COR-L47 (cell line): ENCODE measurements at regions not wholly inside any gene's neighbourhood (a gene's known extent, or its start where the extent isn't known, plus 50 kb on each side); places are given as distances from the start of the nearest gene placed in this dataset.

Source experiments
- DNase-seq: peaks from one replicate; lab custom pipeline; 2025; lab: John Stamatoyannopoulos, UW

DNA sequence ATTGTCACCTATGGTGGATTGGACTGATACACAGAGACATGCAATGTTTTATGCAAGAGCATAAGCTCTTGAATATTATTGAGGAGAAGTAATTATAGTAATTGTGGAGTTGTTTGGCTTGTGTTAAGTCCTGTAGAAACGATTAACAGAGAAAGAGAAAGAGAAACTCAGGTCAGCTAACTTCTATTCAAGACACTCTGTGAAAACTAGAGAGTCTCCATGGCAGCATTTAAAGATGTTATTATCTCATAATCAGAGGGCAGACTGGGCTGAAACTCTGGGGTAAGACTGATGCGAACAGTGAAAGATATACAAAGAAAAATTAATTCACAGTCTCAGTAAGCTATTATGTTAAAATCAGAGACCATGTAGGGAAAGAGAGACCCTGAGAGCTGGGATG is 625.7 kb downstream of the FAT4 start:
- DNase-seq = no peak

- DNase-seq = no peak
These were observed 630.2 kb downstream of the FAT4 start for GRCh38 chr4:125944966-125945365.

DNA sequence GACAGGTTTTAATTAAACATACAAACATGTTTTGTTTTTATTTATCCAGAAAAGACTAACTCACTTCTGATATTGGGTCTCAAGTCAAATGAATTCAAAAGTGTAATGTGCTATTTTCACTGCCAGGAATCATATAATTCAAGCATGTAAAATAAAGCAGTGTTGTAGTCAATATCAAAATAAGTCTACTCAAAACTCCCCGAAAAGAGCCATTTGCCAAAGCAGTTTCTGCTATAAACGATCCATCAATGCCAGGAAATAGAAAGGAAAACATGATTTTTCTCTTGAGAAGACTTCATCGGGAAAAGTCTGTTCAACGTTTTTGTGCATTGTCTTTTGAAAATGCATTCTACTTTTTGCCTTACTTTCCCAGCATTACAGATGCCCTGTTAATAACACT is 633.3 kb downstream of the FAT4 start:
- no peak for DNase-seq

DNA sequence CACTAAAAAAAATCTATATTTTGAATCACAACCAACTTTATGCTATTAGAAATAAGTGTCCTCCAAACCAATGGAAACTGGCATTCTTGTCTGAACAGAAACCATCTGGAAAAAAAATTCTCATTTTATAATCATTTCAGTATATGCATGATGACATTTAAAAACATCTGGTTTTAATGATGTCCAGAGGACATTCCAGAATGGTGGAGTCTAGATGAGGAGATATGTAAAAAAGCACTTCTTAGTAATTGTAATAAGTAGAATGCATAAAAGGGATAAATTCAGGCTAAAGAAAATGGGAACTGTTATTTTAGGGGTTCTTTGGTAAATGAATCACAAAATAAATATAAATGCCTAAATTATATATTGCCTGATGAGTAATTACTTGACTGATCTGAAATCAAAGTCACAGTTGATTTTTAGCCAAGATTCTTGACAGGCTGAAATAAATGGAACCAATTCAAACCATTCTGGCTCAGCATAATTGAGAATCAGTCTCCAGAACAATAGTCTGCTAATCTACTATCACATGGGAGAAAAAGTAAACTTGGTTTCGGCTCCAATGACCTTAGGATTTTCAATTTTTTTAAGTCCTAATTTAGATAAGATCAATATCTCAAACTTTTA is 636.6 kb downstream of the FAT4 start:
- DNase-seq = no peak

DNA sequence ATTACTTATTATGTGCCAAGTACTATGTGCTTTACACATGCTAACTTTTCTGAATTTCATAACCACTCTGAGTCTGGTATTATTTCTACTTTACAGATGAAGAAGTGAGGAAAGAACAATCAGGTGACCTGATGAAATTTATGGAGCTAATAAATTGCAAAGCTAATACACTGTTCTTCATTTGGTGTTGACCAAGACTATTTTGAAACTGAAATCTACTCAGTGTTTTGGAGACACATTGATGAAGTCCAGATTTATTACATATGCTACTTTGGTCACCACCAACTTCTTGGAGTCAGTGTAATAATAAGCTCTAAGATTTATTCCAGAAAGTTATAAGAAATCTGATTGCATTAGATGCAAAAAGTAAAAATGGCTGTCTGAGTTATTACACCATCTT is 637.9 kb downstream of the FAT4 start:
- DNase-seq = no peak

- DNase-seq = no peak
These were observed 641.5 kb downstream of the FAT4 start for GRCh38 chr4:125956276-125956675.

GRCh38 chr4:125958519-125958918 is 643.8 kb downstream of the FAT4 start:
- no peak for DNase-seq

DNA sequence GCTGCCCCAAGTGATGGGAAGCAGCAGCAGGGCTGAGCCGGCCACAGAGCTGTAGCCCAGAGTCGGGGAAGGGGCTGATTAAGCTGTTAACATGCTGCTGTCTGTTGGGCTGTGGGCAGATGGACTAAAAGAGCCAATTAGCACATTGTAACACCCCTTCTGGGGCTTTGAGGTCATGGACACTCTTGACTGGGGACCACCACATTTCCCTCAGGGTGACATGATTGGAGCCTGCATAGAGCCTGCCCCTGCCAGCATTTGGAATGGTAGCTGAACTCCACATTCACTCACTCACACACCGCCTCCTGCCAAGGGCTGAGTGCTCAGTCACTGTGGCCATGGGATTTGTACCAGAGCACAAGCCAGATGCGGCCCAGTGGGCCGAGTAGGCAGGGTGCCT is 646.9 kb downstream of the FAT4 start:
- no peak for DNase-seq

GRCh38 chr4:125975861-125976397 is 661.2 kb downstream of the FAT4 start:
- DNase-seq = no peak

- DNase-seq = no peak
These were observed 665.2 kb downstream of the FAT4 start for GRCh38 chr4:125979950-125980349.

- DNase-seq = no peak
These were observed 668.4 kb downstream of the FAT4 start for GRCh38 chr4:125983168-125983567.

- no peak for DNase-seq
These were observed 671.1 kb downstream of the FAT4 start for GRCh38 chr4:125985856-125986255.

DNA sequence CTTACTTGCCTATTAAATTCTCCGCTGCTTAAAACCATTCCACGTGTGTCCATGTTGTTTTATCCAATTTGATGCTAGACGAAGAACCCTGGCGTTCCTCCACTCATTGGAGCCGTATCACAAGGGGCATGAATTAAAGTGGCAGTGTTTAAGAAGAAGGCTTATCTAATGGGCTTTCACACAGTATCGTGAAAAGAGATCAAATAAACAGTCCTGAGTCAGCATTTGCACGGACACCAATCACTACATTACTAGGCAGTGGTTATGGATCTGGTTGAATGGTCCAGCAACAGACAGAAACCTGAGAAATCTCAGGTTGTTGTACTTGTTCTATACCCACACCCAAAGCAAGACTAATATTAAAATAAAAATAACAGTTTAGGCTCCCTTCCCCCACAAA is 671.6 kb downstream of the FAT4 start:
- DNase-seq = no peak

DNA sequence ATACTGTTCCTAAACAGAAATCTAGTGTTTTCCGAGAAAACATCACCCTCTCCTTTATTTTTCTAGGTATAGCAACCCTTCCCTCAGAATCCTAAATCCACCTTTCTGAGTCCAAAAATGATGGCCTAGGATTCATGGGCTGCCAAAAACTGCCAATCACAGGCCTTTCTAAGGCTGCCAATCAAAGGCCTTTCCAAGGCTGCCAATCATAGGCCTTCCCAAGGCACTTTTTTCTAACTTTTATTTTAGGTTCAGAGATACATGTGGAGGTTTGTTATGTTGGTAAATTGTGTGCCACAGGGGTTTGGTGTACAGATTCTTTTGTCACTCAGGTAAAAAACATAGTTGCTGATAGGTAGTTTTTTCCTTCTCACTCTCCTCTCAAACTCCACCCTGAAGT is 673.7 kb downstream of the FAT4 start:
- no peak for DNase-seq

GRCh38 chr4:125991398-125991797 is 676.6 kb downstream of the FAT4 start:
- DNase-seq = no peak

DNA sequence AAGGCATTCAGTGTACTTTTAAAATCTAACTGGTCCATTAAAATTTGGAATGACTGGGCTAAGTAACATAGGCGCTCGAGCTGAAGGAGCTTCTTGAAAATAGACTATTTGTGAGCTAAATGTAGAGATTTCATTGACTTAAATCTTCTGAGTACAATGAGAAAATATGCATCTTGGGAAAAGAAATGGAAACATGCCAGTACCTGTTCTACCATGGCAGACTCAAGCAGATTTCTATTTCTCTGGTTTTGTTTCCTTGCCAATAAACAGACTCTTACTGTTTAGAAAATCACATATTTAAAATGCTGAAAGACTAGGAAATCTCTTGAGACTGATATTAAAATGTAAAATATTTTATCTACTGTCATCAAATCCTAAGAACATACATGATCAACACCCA is 678.1 kb downstream of the FAT4 start:
- no peak for DNase-seq

- no peak for DNase-seq
These were observed 679.3 kb downstream of the FAT4 start for GRCh38 chr4:125994024-125994423.

DNA sequence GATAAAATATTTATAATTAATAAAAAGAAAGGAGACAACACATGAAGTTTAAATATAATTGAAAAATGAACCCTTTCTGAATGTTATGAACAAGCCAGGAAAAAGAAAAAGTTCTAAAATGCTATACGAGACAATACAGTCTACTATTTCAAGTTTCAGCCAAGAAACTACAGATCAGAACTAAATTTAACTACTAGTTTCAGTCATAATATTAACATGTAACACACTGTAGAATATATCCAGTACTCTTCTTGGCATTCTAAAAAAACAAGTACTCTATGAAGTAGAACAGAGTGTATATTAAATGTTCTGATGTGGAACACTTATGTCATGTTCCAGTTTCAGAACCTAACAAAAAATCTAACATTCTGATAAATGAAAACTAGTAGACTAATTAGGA is 679.7 kb downstream of the FAT4 start:
- DNase-seq = no peak

DNA sequence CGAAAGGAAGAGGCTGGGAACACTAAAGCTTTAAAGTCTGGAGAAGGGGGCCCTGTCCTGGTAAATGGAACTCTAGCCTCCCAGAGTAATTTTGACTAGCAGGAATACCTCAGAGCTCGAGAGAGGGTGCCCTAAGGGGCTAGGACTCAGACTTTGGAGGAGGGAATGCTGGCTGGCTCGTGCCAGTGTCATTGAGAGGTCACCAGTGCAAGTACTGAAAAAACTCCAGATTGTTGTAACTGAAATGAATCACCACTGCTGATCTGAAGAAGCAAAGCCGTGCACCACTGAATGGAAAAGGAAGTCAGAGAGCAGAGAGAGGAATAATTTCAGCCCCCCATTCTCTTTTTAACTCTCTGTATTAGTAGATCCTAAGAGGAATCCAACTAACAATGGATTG is 690.2 kb downstream of the FAT4 start:
- DNase-seq = no peak

GRCh38 chr4:126007142-126007541 is 692.4 kb downstream of the FAT4 start:
- no peak for DNase-seq

DNA sequence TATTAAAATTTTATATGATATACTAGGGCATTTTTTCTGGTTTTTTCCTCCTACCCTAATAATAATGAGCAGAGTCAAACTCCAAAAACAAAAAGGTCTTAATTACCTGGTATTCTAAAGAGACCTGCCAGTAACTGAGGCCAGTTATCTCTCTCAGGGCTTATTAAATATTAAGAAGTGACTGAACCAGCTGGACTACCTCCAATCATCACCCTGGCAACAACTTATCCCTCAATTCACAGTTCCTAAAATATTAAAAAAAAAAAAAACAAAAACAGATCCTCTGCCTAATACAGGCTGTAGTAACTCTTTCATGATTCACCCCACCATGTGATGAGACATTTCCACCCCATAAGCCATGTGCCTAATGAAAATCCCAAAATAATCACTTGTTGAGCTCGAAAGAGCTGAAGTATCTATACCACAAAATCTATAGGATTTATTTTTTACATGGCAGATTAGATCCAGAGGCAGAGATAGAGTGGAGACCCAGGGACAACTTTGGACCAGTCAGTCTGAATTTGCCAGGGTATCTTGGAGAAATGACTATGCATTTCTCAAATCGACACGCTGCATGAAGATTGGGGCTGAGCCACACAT is 698.0 kb downstream of the FAT4 start:
- no peak for DNase-seq

DNA sequence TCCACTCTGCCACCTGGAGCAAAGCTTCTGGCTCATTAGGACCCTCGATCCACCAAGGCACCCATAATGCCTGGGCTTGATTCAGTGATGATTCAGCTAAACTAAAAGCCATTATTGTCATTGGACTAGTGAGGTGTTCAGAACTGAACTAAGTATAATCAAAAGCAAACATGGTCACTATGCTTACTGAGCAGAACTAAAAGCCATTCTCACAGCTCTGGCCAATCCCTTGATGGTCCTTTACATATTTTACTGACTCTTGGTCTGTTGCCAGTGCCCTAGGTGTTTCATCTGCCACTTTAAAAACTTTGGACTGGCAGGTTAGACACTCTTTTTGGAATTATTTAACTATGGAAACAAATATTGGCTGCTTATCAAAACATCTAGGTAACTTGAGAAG is 703.5 kb downstream of the FAT4 start:
- DNase-seq = no peak

DNA sequence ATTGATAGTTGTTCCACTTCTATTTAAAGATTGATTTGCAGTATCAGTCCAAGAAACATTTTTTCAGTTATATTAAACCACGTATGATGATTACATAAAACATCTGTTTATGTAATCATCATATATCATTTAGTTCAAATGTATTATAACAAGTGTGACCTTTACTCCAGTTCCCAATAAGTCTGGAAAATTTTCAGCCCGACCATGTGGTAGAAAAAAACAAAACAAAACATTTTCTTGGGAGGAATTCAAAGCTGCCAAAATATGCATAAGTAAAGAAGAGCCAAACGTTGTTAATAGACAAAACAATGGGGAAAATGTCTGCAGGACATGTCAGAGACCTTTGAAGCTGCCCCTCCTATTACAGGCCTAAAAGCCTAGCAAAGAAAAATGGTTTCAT is 709.1 kb downstream of the FAT4 start:
- no peak for DNase-seq

DNA sequence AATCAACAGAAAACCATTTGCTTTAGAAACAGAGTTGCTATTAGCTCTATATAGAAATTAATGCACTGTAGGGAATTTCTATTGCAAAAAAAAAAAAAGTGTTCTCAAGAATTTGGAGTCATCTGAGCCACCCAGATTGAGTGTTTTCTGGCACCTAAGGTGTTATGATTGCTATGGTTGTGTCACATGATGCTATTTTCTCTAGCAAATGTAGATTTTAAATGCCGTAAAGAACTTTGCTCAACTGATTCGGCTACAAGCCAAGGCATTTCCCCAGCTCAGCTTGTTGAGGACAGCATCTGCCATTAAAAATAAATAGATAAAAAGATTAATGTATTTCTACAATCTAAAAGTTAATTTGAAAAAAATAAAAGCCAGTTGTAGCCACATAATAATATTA is 712.8 kb downstream of the FAT4 start:
- DNase-seq = no peak
